HCT116 (cell line): ENCODE measurements at regions not wholly inside any gene's neighbourhood (a gene's known extent, or its start where the extent isn't known, plus 50 kb on each side); places are given as distances from the start of the nearest gene placed in this dataset.

ENCODE experiments used
- EGR1 ChIP-seq: IDR thresholded peaks from 2 replicates; pipeline ENCODE4 v1.6.1; 2012; ENCODE audit warnings: low read depth
- EZH2 ChIP-seq: fragments of 200-600 bp; sonication (generic); IDR thresholded peaks from 2 replicates; pipeline ENCODE4 v1.6.1; 2017; ENCODE audit warnings: antibody characterized with exemption, mixed run types
- POLR2A ChIP-seq: IDR thresholded peaks from 2 replicates; pipeline ENCODE4 v1.7.0; 2011; ENCODE audit warnings: borderline replicate concordance; ENCODE audit not compliant: insufficient read depth, insufficient read length; ENCODE audit errors: extremely low read depth
- POLR2AphosphoS5 ChIP-seq: IDR thresholded peaks from 2 replicates; pipeline ENCODE4 v1.6.1; 2011; ENCODE audit warnings: mild to moderate bottlenecking, low read depth, low read length, moderate library complexity
- RAD21 ChIP-seq: IDR thresholded peaks from 2 replicates; pipeline ENCODE4 v1.6.1; 2012; ENCODE audit warnings: low read depth, mild to moderate bottlenecking
- SIN3A ChIP-seq: IDR thresholded peaks from 2 replicates; pipeline ENCODE4 v1.6.1; 2012; ENCODE audit warnings: low read depth
- SP1 ChIP-seq: IDR thresholded peaks from 2 replicates; pipeline ENCODE4 v1.6.1; 2012; ENCODE audit warnings: low read depth
- TCF7L2 ChIP-seq: IDR thresholded peaks from 2 replicates; pipeline ENCODE4 v1.7.0; 2011; ENCODE audit warnings: borderline replicate concordance, inconsistent platforms; ENCODE audit not compliant: insufficient read depth, insufficient read length; ENCODE audit errors: extremely low read depth
- TF ChIP-seq, protein P1 (sequence below), 3 experiments: fragments of 200-600 bp in 1 of 3; sonication (generic) in 1 of 3; IDR thresholded peaks in 2 of 3; conservative IDR thresholded peaks in 1 of 3; 2 replicates each; pipeline ENCODE4 v1.5.1; 2012 to 2017; ENCODE audit warnings: low read depth in 2 of 3, low read length in 2 of 3, antibody characterized with exemption in 1 of 3, borderline replicate concordance in 1 of 3, control low read depth in 1 of 3, mild to moderate bottlenecking in 1 of 3, mixed read lengths in 1 of 3, mixed run types in 1 of 3, moderate library complexity in 1 of 3; ENCODE audit not compliant: insufficient read depth in 1 of 3
- TF ChIP-seq, protein P2 (sequence below): IDR thresholded peaks from 2 replicates; pipeline ENCODE4 v1.6.1; 2012; ENCODE audit warnings: low read depth
- TF ChIP-seq, protein P3 (sequence below): IDR thresholded peaks from 2 replicates; pipeline ENCODE4 v1.6.1; 2012

DNA sequence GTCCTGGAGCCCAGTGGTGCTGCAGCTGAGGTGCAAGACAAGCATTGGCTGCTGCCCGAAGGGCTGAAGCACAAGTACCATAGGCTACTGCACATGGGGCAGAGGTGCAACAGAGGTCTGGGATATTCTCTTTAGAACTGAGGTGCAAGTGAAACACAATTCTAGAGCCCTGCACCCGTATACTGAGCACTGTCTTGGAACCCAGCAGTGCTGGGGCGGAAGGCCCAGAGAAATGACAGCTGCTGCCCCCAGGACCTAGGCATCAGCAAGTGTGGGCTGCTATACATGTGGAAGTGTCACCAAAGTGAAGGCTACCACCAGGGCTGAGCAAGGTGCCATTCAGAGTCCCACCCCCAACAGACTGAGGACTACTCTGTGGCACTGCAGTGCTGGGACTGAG, 393.6 kb upstream of the STEAP1 start:
- TF ChIP-seq EZH2: no peak
- TF ChIP-seq, protein P1, sequence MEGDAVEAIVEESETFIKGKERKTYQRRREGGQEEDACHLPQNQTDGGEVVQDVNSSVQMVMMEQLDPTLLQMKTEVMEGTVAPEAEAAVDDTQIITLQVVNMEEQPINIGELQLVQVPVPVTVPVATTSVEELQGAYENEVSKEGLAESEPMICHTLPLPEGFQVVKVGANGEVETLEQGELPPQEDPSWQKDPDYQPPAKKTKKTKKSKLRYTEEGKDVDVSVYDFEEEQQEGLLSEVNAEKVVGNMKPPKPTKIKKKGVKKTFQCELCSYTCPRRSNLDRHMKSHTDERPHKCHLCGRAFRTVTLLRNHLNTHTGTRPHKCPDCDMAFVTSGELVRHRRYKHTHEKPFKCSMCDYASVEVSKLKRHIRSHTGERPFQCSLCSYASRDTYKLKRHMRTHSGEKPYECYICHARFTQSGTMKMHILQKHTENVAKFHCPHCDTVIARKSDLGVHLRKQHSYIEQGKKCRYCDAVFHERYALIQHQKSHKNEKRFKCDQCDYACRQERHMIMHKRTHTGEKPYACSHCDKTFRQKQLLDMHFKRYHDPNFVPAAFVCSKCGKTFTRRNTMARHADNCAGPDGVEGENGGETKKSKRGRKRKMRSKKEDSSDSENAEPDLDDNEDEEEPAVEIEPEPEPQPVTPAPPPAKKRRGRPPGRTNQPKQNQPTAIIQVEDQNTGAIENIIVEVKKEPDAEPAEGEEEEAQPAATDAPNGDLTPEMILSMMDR (IDR thresholded peaks at IDR 0.05 in 2 of 3, conservative IDR thresholded peaks at IDR 0.05 in 1 of 3; ENCODE audit: borderline replicate concordance in 1 of 3, insufficient read depth in 1 of 3, low read depth in 2 of 3, low read length in 2 of 3): no peak
- no peak for TF ChIP-seq POLR2AphosphoS5
- TF ChIP-seq POLR2A: no peak
- no peak for TF ChIP-seq RAD21
- TF ChIP-seq, protein P2, sequence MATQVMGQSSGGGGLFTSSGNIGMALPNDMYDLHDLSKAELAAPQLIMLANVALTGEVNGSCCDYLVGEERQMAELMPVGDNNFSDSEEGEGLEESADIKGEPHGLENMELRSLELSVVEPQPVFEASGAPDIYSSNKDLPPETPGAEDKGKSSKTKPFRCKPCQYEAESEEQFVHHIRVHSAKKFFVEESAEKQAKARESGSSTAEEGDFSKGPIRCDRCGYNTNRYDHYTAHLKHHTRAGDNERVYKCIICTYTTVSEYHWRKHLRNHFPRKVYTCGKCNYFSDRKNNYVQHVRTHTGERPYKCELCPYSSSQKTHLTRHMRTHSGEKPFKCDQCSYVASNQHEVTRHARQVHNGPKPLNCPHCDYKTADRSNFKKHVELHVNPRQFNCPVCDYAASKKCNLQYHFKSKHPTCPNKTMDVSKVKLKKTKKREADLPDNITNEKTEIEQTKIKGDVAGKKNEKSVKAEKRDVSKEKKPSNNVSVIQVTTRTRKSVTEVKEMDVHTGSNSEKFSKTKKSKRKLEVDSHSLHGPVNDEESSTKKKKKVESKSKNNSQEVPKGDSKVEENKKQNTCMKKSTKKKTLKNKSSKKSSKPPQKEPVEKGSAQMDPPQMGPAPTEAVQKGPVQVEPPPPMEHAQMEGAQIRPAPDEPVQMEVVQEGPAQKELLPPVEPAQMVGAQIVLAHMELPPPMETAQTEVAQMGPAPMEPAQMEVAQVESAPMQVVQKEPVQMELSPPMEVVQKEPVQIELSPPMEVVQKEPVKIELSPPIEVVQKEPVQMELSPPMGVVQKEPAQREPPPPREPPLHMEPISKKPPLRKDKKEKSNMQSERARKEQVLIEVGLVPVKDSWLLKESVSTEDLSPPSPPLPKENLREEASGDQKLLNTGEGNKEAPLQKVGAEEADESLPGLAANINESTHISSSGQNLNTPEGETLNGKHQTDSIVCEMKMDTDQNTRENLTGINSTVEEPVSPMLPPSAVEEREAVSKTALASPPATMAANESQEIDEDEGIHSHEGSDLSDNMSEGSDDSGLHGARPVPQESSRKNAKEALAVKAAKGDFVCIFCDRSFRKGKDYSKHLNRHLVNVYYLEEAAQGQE: no peak
- TF ChIP-seq, protein P3, sequence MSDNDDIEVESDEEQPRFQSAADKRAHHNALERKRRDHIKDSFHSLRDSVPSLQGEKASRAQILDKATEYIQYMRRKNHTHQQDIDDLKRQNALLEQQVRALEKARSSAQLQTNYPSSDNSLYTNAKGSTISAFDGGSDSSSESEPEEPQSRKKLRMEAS: no peak
- TF ChIP-seq SIN3A: no peak
- TF ChIP-seq TCF7L2: no peak
- TF ChIP-seq SP1: no peak
- no peak for TF ChIP-seq EGR1
